K562 (cell line): ENCODE measurements at regions not wholly inside any gene's neighbourhood (a gene's known extent, or its start where the extent isn't known, plus 50 kb on each side); places are given as distances from the start of the nearest gene placed in this dataset.

Experiments
- BCL6 ChIP-seq: fragments of 250-450 bp; sonication (Bioruptor Pico); IDR thresholded peaks from 2 replicates; pipeline ENCODE4 v1.4.0; 2020
- FUS ChIP-seq: fragments of 200-400 bp; formaldehyde crosslinking; optimal IDR thresholded peaks from 2 replicates; pipeline ENCODE3; 2017; ENCODE audit warnings: low read depth, low read length
- LEF1 ChIP-seq: fragments of 450-650 bp; IDR thresholded peaks from 2 replicates; pipeline ENCODE4 v1.6.1; 2016; ENCODE audit warnings: mild to moderate bottlenecking
- NONO ChIP-seq, 2 experiments: fragments of 200-400 bp in 1 of 2; fragments of 450-650 bp in 1 of 2; formaldehyde crosslinking in 1 of 2; IDR thresholded peaks; 2 replicates each; pipeline ENCODE4 v1.6.1; 2017; ENCODE audit warnings: low read depth in 2 of 2, mild to moderate bottlenecking in 2 of 2, moderate library complexity in 2 of 2, low read length in 1 of 2
- RNF219 ChIP-seq: fragments of 250-450 bp; sonication (Bioruptor Pico); IDR thresholded peaks from 2 replicates; pipeline ENCODE4 v1.5.0; 2022; ENCODE audit warnings: mild to moderate bottlenecking
- RREB1 ChIP-seq: fragments of 250-450 bp; sonication (Bioruptor Pico); IDR thresholded peaks from 2 replicates; pipeline ENCODE4 v1.4.0; 2020
- SFPQ ChIP-seq: fragments of 200-400 bp; formaldehyde crosslinking; IDR thresholded peaks from 2 replicates; pipeline ENCODE4 v1.6.1; 2017; ENCODE audit warnings: mild to moderate bottlenecking, low read depth, low read length, moderate library complexity
- TRIM24 ChIP-seq, 2 experiments: fragments of 450-650 bp; IDR thresholded peaks; 2 replicates each; pipeline ENCODE4 v1.6.1; 2016
- ZNF140 ChIP-seq: fragments of 250-450 bp; sonication (Bioruptor Pico); IDR thresholded peaks from 2 replicates; pipeline ENCODE4 v1.8.0; 2021; ENCODE audit warnings: moderate library complexity, mild to moderate bottlenecking, inconsistent platforms
- ZNF354B ChIP-seq: fragments of 250-450 bp; sonication (Bioruptor Pico); IDR thresholded peaks from 2 replicates; pipeline ENCODE4 v1.4.0; 2020
- ZNF41 ChIP-seq: fragments of 250-450 bp; sonication (Bioruptor Pico); conservative IDR thresholded peaks from 2 replicates; pipeline ENCODE4 v1.4.0; 2020; ENCODE audit warnings: mild to moderate bottlenecking
- ZNF740 ChIP-seq, 3 experiments: fragments of 200-800 bp in 1 of 3; sonication (Bioruptor generic) in 1 of 3; sonication (generic) in 1 of 3; formaldehyde crosslinking in 1 of 3; IDR thresholded peaks; 2 replicates each; pipeline versions ENCODE4 v1.6.1 to v1.8.0; 2016 to 2022; ENCODE audit warnings: mild to moderate bottlenecking in 2 of 3, missing compliant biosample characterization in 2 of 3, missing genetic modification characterization in 2 of 3, missing genetic modification reagents in 1 of 3
- TF ChIP-seq, protein P1 (sequence below): fragments of 200-800 bp; sonication (Bioruptor generic); IDR thresholded peaks from 2 replicates; pipeline ENCODE4 v1.6.1; 2017; ENCODE audit warnings: missing genetic modification characterization, missing compliant biosample characterization

DNA sequence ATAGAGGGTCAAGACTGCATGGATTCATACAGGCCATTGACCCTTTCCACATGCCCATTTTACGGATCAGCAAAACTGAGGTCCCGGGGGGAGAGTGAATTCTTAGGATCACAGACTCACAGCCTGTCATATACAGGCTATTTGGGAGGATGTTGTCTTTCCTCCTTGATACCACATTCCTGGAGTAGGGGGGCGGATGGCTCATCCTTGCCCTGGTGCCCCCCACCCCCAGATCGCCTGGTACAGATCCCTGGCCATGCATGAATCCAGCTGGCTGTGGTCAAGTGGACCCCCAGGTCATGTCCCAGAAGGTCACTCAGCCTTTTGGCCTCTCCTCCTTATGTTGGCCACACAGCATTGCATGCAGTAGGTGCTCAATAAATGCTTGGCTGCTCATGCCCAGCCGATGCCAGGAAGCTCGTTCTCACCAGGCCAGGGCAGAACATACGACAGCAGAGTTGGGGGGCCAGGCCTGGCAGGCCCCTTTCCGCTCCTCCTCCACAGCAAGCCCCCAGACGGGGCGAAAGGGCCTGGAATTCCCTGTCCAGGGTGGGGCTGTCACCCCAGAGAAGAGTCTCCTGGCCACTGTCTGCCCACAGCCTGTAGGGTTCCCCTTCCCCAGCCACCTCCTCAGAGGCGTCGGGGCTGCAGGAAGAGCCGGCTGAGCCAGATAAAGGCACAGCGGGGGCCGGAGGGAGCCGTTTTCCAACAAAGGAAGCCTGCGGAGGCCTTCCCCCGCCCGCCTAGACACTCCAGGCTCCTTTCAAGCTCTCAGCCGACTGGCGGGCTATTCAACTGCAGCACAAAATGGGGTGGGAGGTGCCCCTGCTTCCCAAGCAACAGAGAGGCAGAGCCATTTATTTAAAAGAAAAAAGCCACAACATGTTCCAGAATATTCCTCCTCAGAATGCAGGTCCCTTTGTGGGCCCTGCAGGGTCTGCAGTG lies 215.7 kb upstream of the CIBAR2 start (continued):
- TF ChIP-seq RREB1 (CRISPR knock-in tag) (no peak), BCL6 (CRISPR knock-in tag) (no peak), LEF1 (peak; percentile 46; the same call in 1 of the 2 replicates), TRIM24 (IDR thresholded peaks at IDR 0.05) (0 out of 4 replicates have a peak, but pooled peaks of 1 of the 2 experiments have one; percentile 31), RNF219 (CRISPR knock-in tag) (no peak), NONO (IDR thresholded peaks at IDR 0.05; ENCODE audit: low read depth in 2 of 2, low read length in 1 of 2) (no peak), ZNF140 (CRISPR knock-in tag) (no peak), ZNF740 (CRISPR knock-in tag; IDR thresholded peaks at IDR 0.05) (peak; percentile 77; the same call in 1 of the 2 replicates), ZNF740 (tag; IDR thresholded peaks at IDR 0.05) (peak in 1 of 2 experiments; percentile 51; a peak in 1 of 4 replicates), SFPQ (no peak), FUS (no peak), ZNF354B (no peak), ZNF41 (no peak)
- TF ChIP-seq, protein P1, sequence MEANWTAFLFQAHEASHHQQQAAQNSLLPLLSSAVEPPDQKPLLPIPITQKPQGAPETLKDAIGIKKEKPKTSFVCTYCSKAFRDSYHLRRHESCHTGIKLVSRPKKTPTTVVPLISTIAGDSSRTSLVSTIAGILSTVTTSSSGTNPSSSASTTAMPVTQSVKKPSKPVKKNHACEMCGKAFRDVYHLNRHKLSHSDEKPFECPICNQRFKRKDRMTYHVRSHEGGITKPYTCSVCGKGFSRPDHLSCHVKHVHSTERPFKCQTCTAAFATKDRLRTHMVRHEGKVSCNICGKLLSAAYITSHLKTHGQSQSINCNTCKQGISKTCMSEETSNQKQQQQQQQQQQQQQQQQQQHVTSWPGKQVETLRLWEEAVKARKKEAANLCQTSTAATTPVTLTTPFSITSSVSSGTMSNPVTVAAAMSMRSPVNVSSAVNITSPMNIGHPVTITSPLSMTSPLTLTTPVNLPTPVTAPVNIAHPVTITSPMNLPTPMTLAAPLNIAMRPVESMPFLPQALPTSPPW (CRISPR knock-in tag): peak; percentile 85
